HG02970 (cell line): ENCODE measurements at regions not wholly inside any gene's neighbourhood (a gene's known extent, or its start where the extent isn't known, plus 50 kb on each side); places are given as distances from the start of the nearest gene placed in this dataset.
"Not testable (repeated sequence)": the region's sequence is repeated elsewhere in the genome, so short reads cannot be mapped to it uniquely, and the experiment has no call there.

Experiments used
- ATAC-seq: cut with Tn5 transposase; IDR thresholded peaks from one replicate; pipeline ENCODE4 v1.9.1; 2021; ENCODE audit warnings: mild to moderate bottlenecking, moderate library complexity, moderate number of reproducible peaks; ENCODE audit not compliant: unreplicated experiment, low FRiP score

DNA sequence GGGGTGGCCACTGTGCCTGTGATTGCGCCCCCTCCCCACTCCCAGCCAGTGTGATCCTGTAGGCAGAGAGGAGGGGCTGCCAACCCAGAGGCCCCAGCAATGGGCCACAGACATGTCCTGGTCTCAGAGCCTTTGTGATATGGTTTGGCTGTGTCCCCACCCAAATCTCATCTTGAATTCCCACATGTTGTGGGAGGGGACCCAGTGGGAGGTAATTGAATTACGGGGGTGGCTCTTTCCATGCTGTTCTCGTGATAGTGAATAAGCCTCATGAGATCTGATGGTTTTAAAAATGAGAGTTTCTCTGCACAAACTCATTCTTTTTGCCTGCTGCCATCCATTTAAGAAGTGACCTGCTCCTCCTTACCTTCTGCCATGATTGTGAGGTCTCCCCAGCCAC, 56.8 kb upstream of the ZNF469 start:
- ATAC-seq = no peak

DNA sequence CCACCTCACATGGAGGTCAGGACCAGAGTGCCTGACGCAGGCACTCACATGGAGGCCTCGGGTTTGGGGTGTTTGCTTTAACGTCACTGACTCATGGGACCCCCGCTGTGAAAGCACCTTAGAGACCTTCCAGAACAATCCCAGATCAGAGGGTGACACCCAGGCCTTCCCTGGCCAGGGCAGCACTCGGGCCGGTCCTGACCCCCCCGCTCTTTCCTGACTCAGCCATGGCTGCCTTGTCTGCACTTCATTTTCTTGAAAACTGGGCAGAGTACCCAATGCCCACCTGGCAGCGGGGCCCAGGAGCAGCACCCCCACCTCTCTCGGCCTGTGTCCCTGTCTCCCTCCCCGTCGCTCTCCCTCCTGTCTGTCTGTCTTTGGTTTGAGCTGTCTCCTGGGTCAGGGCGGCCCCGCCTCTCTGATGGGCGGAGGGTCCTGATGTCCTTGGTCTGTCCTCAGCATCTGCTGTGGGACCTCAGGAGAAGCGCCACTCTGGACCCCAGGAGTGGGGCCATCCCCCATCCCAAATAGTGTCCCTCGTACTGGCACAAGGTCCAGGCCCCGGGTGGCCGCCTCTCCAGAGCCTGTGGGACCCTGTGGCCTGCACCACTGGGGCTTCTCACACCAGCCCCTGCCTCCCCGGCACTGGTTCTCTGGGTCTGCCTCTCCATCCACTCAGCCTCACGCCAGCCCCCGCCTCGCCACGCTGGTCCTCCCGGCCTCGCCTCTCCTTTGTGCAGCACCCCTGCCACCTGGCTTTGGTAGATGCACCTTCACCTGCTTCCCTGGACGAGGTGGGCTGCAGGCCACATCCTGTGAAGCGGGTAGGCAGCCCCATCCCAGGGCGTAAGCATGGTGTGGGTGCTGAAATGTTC, 55.9 kb upstream of the ZNF469 start:
- ATAC-seq = no peak

DNA sequence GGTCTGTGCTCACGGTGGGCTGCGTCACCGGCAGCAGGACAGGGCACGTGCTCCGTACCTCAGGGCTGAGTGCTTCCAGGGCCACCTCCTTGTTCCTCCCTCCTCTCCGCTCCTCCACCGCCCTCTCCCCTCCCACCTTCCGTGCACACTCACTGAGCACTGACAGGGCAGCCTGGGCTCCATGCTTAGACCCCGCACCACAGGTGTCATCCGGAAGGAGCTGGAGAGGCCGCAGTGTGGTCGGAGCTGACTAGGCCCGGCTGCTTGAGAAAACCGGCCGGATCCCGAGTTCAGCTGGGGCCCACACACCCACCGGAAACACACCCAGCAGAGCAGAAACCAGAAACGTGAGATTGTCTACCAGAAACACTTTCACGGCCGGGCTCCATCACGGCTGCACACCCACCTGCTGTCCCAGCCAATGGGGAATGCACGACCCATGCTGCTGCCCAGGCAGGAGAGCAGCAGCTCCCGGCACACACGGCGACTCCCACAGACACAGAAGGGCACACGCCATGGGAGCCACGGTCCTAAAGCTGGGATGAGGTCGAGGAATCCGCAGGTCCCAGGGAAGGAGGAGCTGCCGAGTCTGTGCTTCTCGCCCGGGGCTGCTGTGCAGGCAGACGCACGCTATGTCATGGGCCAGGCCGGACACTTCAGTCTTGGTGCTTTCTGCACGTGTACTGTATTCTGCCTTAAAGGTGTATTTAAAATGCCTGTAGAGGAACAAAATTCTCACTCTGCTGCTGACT, 55.0 kb upstream of the ZNF469 start:
- no peak for ATAC-seq

DNA sequence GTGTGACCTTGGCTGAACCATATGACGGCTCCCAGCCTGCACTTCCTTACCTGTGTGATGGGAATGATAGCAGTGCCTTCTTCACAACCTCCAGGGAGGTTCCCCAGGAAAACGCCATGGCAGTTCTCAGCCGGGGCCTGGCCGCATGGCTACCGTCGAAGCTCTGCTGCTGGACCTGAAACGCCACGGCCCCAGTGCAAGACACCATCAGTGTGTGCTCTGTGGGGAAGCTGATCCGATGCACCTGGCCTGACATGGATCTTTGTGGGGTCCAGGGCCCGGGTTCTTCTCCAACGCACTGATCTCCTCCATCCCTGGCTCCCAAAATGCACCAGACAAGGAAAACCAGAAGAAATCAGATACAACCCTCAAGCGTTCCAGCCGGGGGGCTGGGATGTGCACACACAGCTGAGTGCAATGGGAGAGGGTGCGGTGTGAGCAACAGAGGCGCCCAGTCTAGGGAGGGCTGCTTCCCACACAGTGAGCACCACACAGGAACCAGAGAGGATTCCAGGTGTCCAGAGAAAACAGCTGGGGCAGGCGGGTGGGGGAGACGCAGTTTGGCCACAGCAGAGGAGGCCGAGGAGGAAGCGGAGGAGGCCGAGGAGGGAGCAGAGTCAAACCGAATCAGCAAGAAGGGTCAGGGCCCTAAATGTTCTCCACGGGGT, 54.3 kb upstream of the ZNF469 start:
- no peak for ATAC-seq

DNA sequence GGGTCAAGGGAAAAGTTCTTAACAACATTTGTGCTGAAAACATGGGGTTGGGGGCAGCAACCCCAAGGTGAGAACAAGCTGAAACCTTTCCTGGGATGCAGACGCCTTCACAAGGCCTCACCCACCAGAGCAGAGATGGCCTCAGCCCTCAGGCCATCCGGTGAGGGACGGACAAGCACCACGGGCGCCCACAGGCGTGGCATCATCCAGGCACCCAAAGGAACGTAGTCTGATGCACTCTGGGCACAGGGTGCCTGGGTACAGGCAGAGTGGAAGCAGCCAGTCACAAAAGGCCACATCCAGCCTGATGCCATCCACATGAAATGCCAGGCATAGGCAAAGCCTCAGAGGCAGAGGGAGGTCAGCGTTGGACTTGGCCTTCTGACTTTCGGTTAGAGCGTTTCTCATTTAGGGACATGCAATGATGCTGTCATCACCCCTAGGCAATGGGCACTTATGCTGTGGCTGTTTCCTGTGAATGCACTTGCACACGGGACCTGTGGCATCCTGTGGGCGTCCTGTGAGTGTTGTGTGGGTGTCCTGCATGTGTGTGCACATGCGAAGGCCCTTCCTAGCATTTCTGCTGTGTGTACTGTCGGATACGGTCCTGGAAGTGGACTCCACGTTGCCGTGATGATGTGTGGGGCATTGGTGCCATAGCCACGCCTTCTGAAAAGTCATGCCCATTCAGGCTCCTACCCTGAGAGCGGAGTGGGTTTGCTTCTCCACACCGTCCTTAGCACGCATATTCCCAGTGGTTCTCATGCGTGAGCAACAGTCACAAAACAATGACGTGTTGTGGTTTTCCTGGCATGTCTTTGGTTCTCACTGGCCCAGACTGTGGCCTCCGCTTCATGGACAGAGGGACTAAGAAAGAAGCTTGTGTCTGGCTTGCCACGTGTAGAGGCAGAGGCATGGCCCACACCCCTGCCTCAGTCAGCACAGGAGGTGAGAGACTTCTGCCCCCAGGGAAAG, 52.7 kb upstream of the ZNF469 start:
- no peak for ATAC-seq

DNA sequence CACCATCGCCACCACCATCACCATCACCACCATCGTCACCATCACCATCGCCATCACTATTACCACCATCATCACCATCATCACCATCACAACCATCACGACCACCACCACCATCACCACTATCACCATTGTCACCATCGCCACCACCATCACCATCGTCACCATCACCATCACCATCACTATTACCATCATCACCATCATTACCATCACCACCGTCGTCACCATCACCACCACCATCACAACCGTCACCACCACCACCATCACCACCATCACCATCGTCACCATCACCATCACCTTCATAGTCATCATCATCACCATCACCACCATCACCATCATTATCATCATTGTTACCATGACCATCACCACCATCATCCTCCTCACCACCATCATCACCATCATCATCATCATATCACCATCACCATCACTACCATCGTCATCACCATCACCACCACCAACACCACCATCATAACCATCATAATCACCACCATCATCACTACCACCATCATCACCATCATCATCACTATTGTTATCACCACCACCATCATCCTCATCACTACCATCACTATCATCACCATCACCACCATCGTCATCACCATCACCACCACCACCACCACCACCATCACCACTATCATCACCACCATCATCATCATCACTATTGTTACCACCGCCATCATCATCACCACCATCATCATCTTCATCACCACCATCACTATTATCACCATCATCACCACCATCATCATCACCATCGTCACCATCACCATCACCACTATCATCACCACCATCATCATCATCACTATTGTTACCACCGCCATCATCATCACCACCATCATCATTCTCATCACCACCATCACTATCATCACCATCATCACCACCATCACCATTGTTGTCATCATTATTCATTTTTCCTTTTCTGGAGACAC, 51.5 kb upstream of the ZNF469 start:
- no peak for ATAC-seq

DNA sequence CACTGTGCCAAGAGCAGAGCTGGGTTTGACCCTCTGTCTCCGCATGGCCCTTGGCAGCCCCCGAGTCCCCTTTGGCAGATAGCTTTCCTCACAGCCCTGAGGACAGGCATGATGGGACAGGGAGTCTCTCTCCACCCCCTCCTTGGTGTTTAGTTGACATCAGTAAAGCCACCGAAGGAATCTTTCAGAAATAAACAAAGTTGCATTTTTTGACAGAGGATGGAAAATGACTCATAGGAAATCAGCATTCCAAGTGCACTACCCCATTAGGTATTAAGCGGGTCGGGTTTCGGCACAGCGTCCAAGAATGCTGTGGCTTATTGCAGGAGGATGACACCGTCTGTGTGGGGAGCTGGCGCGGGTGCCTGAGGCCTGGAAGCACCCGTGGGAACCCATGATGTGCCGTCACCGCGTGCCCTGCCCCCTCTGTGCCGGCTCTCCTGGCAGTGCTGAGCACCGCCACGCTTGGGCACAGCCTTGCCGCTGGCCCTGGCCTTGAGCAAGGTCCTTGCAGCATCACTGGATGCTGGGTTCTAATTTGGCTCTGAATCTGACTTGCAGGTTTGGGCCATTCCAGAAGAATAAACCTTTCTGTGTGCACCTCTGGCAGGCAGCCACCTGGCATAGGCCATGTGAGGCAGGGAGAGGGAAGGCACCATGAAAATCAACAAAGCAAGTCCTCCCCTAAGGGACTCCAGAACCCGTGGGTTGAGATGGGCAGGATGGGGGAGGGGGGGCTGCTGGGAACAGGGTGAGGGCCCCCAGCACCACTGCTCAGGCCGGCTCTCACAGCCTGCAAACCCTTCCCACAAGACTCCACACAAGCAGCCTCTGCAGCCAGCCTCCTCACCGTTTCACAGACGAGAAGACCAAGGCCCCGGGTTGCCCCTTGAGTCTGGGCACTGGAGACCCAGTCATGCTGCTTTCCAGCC, 50.5 kb upstream of the ZNF469 start:
- ATAC-seq = no peak

DNA sequence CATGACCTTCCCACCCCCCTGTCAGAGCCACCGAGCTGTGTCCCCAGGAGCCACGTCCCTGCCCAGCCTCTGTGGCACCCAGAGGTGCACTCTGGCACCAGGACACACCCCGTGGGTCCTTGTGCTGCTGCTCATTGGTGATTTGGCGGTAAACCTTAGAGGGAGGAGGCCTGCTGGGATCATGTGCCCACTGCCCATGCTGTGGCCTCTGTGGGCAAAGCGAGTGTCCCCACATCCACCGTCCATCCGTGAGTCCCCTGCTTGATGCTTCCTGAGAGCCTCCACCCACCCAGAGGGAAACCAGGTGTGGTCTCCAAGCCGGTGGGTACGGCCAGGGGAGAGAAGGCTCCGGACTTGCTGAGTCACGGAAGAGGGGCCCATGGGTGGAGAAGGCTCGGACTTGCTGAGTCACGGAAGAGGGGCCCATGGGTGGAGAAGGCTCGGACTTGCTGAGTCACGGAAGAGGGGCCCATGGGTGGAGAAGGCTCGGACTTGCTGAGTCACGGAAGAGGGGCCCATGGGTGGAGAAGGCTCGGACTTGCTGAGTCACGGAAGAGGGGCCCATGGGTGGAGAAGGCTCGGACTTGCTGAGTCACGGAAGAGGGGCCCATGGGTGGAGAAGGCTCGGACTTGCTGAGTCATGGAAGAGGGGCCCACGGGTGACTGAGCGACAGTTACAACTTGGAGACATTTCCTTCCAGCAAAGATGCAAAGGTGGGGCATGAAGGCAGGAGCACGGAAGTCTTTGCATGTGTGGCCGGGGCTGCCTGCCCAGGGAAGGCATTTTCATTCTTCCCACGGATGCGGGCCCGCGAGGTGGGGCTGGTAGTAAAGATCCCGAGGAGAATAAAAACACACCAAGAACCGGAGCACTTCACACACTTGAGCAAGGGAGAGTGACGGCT, 49.6 kb upstream of the ZNF469 start:
- not testable (repeated sequence) for ATAC-seq
